GM18907 (cell line): ENCODE measurements at regions not wholly inside any gene's neighbourhood (a gene's known extent, or its start where the extent isn't known, plus 50 kb on each side); places are given as distances from the start of the nearest gene placed in this dataset.

Experiments
- ATAC-seq: cut with Tn5 transposase; IDR thresholded peaks from one replicate; pipeline ENCODE4 v1.9.1; 2021; ENCODE audit warnings: mild to moderate bottlenecking, moderate library complexity; ENCODE audit not compliant: unreplicated experiment

DNA sequence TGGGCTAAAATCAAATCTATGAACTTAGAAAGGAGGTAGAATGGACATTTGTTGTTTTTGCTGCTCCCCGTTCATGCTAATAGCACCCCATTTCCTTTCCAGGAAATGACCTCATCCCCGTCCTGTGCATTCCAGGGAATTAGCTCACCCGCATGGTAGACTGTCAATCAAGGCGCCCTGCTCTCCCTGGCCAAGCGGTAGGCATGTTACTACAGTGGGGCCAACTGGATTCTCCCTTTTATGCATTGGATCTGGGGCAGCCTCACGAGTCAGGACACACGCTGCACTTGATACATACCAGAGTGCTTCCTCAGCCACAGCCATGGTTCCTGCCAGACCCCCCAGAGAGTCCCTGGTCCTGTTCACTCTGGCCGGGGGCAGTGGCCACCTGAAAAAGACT lies 111.0 kb upstream of the PTCH1 start:
- no peak for ATAC-seq

DNA sequence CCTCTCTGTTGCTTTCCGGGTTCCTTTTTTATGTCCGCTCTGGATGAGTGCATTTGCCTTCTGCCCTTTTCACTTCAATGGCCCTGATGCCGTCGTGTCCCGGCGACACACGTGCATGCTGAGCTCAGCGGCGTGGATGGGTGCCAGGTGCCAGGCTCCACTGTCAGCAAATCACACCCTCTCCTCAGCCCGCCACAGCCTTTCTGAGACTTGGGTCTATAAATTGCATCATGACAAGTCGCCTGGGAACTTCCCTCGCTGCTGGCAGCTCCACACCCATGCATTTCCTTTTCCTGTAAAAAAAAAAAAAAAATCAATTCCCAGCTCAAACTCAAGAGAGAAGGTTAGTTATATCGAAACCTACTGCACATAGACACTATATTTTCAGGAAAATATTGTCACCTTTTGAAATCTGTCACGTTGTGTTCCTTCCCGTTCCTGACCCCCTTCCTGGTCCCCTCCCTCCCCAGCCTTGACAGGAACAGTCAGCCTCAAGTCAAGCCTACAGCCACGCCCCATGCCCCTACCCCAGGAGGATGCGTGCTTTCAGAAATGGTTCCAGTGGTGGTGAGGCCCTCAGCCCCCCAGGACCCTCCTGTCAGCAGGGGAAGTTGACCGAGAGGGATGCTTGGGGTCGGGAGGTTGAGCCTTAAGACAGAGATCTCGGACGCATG lies 110.3 kb upstream of the PTCH1 start:
- no peak for ATAC-seq

DNA sequence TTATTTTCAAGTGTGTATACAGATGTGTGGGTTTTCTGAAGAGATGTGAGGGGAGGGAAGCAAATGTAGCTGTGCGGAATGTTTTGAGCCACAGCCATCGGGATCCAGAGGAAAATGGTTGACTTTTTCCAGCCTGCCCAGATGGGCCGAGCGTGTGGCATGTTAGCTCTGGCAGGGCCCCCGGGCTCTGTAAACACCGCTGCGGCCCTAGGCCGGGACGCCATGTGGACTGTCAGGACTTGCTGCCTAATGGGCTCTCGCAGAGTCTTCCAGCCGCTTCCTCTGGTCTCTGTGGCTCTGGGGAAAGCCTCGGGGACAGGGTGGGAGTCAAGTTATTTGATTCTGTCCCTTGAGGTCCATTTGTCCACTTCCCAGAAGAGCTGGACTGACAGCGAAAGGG lies 109.6 kb upstream of the PTCH1 start:
- ATAC-seq, result no peak

DNA sequence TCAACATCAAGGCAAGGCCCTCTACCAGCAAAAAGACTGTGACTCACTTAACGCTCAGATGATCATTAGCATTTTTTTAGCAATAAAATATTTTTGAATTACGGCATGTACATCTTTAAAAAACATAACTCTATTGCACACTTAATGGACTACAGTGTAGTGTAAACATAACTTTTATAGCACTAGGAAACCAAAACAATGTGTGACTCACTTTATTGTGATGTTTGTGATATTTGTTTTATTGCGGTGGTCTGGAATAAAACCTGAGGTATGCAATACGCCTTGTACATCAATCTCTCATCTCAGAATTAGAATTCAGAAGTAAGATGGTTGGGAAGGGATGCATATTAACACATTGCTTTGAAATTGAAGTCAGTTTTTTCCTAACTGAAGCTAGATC lies 106.9 kb upstream of the PTCH1 start:
- ATAC-seq, result no peak

DNA sequence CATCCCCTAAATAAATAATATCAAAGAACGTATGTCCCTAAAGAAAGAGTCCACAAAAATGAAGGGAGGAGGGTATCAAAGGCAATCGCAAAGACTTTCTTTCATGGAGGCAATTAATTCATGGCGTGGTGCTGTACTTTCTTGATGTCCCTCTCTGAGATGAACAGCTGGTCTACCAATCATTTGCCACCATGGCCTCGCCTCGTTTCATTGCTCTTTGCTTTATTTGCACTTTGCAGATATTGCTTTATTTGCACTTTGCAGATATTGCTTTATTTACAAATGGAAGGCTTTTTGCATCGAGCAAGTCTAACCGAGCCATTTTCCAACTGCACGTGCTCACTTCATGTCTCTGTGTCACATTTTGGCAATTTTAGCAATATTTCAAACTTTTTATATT lies 104.0 kb upstream of the PTCH1 start:
- no peak for ATAC-seq

DNA sequence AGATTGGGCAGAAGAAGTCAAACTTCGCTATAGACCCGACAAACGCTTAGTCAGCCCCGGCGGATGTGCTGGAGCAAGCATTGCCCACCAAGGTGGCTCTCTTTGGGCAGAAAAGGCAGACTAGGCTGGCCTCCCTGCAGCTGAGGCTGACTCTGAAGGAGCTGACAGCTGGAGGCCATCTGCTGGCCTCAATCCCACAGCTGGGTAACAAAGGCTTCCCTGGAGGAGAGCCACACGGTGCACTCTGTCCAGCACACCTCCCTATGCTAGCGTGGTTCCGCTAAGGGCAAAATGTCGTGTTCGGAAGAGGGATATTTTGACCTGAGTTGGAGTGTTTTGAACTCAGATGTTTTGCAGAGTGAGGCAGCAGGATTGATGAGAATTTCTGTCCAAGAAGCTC lies 103.5 kb upstream of the PTCH1 start:
- ATAC-seq, result no peak

DNA sequence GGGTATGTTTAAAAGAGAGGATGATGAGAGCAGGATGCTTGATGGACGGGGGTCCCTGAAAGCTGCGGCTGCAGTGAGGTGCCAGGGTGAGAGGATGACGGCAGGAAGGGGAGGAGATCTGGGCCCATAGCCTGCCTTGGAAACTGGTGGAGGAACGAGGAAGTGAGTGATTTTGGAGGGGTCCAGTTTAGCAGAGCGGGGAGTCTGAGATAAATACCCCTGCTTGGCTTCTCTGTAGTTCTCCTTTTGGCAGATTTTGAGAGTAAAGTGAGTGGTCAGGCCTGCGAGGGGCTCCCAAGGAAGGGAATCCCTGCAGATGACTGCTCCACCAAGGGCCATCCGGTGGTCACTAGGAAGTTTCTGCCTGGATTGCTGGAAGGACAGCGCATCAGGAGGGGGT lies 98.5 kb upstream of the PTCH1 start:
- ATAC-seq, result no peak

DNA sequence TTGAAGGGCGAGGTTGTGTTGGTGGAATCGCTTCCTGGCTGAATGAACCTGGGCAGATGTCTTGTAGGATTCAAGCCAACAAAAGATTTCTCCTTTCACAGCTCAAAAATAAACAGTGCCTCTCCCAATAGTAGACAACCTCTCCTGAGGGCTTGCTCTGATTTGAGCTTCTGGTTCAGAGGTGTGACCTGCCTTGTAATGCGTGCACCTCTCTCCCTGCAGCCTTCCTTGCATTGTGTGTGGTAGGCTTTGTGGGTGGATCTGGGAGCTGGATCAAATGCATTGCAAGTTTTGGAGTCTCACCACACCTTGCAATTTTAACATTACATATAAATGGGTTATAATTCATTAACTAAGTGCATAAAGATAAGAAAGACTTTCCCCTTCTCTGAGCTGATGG lies 96.9 kb upstream of the PTCH1 start:
- no peak for ATAC-seq

DNA sequence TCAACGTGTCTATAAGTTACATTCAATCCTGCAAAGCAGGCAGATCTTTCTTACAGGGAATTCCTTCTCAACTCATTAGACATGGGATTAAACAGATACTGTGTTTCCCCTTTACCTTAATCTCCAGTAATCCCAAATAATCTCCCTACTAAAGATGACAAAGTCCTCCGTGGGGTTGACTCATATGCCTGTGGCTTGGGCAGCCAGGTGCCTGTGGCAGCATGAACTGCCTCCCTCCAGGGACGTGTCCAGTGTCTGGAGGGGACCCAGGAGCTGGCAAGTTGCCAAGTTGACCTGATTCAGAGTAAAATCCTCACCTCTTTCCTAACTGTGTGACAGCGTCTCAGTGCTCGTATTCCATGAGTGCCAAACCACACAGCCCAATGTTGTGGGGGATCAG lies 94.6 kb upstream of the PTCH1 start:
- no peak for ATAC-seq

DNA sequence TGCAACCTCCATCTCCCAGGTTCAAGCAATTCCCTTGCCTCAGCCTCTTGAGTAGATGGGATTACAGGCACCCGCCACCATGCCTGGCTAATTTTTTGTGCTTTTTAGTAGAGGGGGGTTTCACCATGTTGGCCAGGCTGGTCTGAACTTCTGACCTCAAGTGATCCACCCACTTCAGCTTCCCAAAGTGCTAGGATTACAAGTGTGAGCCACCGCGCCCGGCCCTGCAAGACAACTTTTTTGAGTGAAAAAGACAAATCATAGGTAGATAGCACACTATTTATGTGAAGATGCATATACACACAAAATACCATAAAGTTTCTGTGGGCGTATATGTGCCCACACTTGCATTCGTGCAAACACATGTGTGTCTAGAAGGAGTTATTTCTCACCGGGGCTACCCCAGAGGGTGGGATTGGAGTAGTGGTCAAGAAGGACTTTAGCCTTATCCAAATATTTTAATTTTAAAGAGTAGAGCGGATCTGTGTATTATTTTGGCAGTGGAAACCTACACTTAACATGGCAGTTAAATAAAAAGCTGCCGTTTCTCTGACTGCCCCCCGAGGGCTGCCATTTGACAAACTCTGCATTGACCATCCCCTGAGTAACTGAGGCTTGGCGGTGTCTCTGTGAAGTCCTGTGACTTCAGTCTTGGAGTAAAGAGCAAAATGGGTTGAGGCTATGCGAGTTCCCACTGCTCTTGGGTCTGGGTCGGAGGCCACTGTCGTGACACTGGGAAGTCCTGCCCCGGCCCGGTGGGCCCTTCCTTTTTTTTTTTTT lies 93.4 kb upstream of the PTCH1 start:
- no peak for ATAC-seq

DNA sequence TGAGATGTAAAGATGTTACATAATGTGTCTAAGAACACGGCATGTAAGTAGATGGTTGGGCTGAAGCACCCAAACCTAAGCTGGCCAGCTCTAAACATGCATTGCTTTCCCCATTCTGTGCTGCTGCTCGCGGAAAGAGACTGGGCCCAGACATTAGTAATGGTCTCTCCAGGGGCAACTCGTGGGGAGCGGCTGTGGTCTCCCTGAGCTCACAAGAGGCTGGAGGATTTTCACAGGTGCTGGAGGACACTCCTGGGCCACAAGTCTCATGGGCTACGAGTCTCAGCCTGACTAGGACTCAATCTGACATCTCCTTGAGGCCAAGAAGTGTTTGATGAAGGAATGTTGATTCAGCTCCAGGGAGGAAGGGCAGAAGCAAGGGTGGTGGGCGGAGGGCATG lies 92.7 kb upstream of the PTCH1 start:
- no peak for ATAC-seq

DNA sequence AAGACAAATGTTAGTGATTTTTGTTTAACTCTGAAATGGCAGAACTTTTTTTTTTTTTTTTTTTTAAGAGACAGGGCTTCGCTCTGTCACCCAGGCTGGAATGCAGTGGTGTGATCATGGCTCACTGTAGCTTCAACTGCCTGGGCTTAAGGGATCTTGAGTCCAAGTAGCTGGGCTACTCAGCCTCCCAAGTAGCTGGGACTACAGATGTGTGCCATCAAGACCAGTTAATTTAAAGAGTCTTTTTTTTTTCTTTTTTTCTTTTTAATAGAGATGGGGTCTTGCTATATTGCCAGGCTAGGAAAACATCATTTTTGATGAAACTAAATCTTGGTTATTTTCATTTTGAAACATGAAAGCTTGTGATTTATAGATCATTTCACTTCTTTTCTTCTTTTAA lies 91.6 kb upstream of the PTCH1 start:
- no peak for ATAC-seq

DNA sequence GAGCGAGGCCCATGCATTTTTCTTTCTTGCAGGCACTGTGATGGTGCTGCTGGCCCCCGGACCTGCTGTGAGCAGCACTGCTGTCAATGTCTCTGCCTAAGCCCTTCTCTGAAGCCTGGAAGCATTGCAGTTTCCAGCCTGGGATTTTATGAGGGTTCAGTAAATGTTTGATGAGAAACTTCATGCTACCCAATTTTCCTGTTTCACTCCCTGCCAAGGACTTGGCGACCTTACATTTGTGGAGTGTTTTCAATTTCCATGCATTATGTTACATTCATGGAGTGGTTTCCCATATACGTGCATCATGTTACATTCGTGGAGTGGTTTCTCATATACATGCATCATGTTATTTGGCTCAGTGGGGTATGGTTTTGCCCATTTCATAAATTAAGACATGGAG lies 90.7 kb upstream of the PTCH1 start:
- no peak for ATAC-seq

DNA sequence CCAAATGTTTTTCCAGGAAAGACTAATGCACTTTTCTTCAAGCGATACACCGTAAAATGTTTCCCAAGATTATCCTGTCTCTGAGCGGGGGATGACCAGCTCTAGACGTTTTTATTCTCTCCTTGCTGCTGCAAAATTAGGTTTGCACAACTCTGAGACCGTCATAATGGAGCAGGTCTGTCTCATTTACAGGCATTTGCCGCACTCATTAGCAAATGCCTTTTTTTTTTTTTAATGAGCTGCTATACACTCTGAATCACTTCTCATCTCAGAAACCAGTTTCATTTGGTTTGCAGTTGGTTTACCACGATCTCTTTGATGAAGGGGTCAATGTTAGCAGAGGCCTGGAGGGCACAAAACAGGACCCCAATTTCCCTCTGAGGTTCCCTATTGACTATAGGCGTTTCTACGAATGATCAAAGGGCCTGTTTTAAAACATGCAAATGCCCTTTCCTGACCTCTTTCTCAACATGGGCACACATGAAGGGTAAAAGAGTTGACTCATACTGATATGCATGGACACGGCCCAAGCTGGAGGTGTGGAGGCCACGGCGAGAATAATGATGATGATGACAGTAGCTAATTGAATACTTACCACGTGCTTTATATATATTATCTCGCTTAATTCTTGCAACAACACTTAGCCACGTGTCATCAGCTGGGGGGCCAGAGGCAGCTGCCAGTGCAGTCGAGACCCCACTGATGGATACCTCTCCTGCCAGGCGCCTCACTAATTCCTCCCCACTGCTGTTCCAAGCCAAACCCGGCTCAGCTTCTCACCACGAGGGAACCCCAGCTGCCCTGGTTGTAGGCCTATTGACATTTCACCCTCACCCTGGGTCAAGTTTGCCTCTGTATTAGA lies 89.9 kb upstream of the PTCH1 start:
- ATAC-seq, result no peak

DNA sequence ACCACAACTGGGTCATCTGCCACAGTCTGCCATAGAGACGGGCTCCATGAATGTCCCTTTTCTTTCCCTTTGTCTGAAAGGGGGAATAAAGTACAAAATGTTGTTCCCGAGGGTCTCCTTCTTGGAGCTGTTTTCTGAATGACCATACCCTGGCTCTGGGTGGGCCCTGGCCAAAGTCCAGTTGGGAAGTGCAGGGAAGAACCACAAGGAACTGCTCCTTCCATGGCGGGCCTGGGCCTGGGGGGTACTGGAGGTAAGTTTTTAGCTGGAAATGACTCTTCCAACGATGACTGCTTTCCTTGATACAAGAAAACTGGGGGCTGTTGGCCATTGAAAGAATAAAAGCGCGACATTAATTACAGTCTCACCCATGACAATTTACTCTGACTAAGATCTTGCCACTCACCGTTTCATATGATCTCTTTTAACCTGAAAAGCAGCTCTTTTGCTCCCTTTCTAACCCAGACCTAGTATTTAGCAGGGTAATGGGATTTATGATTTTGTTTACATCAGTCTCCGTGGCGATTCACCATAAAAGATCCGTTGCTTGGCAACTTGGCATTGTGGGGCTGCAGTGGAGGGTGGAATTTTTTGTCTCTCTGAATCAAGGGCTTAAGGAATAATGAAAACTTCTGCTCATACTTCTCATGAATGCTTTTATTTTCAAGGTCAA lies 89.2 kb upstream of the PTCH1 start:
- ATAC-seq, result no peak

DNA sequence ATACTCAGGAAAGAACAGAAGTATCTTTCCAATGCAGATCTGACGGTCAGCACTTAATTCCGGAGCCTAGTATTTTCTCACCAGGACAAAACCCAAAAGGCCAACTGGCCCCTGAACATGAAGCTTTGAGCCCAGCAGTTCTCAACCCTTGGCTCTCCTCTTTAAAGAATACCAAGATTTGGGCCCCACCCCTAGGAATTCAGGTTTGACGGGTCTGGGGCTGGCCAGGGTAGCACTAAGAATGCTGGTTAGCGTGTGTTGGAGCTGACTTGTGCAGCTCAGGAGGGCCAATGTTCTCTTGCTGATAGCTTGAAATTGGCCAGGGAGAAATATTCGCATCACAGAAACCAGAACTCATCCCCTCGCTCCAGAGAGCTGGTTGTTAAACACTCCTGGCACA lies 88.3 kb upstream of the PTCH1 start:
- no peak for ATAC-seq

DNA sequence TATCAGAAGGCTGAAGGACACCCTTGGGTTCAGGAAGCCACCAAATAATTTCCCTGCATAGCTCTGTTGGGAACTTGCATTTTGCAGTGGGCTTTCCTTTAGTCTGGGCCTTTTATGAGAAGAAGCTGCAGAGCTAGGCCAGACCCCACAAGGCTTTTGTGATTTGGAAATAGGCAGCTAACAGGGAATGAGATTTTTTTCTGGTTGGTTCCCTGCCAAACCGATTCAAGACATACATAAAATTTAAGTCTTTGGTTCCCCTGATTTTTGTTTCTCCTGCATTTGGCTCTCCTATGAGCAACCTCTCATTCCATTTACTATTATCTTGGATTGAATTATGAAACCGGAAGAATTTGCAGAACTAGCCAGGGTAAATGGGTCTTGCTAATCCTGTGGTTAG lies 81.5 kb upstream of the PTCH1 start:
- no peak for ATAC-seq

DNA sequence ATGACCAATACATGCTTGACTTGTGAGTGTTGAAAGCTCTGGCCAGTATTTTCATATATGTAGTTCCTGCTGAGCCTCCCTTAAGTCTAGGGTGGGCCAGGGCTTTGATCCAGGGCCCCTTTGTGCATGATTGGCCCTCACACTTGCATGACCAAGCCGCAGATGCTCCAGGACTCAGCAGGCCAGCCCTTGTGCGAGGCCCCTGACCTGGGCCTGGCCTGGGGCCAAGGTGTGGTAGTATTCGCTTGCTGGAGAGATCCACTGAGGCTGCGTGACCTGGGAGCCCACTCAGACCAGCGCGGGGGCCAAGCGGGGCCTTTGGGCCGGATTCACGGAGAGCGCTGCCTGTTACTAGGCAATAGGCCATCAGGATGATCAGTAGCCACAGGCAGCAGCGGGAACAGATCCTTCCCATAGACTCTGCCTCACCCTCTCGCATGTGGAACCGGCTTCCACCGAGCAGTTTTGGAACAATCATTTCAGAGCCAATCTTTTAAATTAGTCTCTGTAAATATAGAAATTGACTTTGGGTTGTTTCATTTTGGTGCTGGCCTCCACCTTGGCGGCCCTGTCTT lies 79.0 kb upstream of the PTCH1 start:
- ATAC-seq, result no peak

DNA sequence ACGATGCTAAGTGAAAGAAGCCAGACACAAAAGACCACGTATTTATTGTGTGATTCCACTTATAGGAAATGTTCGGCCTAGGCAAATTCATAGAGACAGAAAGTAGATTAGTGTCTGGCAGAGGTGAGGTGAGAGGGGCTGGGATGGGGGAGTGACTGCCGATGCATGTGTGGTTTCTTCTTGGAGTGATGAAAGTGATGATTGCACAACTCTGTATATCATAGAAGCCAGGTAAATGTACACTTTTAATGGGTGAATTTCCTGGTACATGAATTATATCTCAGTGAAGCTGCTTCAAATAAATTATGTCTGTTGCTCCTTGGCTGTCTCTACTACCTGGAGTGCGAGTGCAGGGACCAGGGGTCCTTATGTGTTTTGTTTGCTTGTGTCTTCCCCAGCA lies 76.2 kb upstream of the PTCH1 start:
- no peak for ATAC-seq

DNA sequence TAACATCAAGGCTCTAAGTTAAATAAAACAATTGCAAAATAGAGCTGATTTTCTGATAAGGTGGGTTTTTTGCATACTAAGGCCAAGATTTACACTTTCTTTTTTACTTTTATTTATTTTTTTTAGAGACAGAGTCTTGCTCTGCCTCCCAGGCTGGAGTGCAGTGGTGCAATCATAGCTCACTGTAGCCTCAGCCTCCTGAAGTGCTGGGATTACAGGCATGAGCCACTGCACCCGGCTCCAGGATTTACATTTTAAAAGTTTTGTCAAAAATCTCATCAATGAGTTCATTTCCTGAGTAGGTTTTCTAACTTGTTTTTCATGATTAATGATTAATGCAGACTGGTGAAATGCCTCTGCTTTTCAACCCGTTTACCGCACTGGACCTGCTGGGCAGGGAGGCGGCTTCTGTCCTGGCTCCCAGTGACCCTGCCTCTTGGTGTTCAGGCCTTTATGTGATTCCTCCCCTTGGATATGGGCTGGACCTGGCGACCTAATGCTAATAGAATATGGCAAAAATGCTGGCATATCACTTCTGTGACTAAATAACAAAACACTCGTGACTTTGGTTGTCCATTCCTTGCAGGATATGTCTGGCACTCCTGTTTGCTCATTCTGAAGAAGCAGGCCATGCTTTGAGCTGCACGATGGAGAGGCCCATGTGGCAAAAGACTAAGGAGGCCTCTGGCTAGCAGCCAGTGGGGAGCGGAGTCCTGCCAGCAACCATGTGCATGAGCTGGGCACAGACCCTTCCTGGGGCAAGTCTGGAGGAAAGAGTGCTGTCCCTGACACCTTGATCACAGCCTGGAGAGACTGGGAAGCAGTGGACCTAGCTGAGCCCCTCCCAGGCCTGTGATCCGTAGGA lies 72.2 kb upstream of the PTCH1 start:
- ATAC-seq, result no peak
